Lower leg skin (tissue), 3 donors: ENCODE measurements at regions not wholly inside any gene's neighbourhood (a gene's known extent, or its start where the extent isn't known, plus 50 kb on each side); places are given as distances from the start of the nearest gene placed in this dataset.

Source experiments
- POLR2A ChIP-seq, 2 donors: fragments of 450-650 bp; IDR thresholded peaks; one replicate each; pipeline ENCODE4 v1.6.1; 2016 to 2017; ENCODE audit warnings: antibody characterized with exemption in 2 of 2, mild to moderate bottlenecking in 1 of 2, moderate library complexity in 1 of 2
- TF ChIP-seq, protein P1 (sequence below), 3 donors: fragments of 450-650 bp; IDR thresholded peaks; one replicate each; pipeline ENCODE4 v1.5.1; 2016; ENCODE audit warnings: antibody characterized with exemption in 3 of 3, mild to moderate bottlenecking in 3 of 3, moderate library complexity in 2 of 3

GRCh38 chr10:64528294-64529002 lies 1007.2 kb downstream of the REEP3 start:
- TF ChIP-seq, protein P1, sequence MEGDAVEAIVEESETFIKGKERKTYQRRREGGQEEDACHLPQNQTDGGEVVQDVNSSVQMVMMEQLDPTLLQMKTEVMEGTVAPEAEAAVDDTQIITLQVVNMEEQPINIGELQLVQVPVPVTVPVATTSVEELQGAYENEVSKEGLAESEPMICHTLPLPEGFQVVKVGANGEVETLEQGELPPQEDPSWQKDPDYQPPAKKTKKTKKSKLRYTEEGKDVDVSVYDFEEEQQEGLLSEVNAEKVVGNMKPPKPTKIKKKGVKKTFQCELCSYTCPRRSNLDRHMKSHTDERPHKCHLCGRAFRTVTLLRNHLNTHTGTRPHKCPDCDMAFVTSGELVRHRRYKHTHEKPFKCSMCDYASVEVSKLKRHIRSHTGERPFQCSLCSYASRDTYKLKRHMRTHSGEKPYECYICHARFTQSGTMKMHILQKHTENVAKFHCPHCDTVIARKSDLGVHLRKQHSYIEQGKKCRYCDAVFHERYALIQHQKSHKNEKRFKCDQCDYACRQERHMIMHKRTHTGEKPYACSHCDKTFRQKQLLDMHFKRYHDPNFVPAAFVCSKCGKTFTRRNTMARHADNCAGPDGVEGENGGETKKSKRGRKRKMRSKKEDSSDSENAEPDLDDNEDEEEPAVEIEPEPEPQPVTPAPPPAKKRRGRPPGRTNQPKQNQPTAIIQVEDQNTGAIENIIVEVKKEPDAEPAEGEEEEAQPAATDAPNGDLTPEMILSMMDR (IDR thresholded peaks at IDR 0.05): no peak
- TF ChIP-seq POLR2A (IDR thresholded peaks at IDR 0.05): no peak
